Stimulated activated CD8-positive, alpha-beta memory T cell treated with anti-CD3 and anti-CD28 coated beads, Interleukin-4, amount 100 ng/mL, for 24 hours (primary cell): ENCODE measurements at regions not wholly inside any gene's neighbourhood (a gene's known extent, or its start where the extent isn't known, plus 50 kb on each side); places are given as distances from the start of the nearest gene placed in this dataset.

Experiments
- DNase-seq: peaks from one replicate; pipeline ENCODE4 v3.0.0-alpha.2; 2020; ENCODE audit warnings: low read depth

DNA sequence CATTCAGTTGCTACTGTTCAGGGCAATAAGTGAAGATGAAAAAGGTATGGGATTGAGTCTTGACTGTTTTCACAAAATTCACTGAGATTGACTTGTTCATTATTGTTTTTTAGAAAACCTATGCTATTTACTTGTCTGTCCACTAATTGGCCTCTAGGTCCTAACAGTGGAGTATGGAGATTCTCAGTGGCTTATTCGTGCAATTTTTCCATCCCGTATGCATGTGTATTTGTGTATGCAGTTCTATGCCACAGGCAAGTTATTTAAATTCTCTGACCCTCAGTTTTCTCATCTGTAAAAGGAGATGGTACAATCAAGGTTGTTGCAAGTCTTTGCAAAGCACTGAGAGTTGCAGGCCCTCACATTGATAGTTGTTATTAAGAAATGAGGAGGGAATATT is 151.0 kb downstream of the BBOX1 start:
- DNase-seq, result no peak

DNA sequence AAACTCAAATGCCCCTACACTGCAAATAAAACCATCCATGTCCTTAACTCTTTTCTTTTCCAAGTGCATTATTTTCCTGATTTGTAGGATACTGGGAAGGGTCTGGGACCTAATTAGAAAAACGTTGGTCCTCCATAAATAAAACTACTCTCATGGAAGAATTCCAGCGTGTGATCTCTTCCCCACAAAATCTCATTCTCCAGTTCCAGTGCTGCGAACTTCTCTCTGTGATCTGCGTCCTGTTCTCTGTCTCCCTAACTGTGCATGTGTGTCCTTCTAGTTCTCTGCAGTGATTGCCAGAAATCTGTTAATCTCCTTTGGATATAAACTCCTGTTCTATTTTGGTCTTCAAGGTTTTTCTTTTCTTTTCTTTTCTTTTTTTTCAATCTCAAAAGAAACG is 148.1 kb downstream of the BBOX1 start:
- no peak for DNase-seq

DNA sequence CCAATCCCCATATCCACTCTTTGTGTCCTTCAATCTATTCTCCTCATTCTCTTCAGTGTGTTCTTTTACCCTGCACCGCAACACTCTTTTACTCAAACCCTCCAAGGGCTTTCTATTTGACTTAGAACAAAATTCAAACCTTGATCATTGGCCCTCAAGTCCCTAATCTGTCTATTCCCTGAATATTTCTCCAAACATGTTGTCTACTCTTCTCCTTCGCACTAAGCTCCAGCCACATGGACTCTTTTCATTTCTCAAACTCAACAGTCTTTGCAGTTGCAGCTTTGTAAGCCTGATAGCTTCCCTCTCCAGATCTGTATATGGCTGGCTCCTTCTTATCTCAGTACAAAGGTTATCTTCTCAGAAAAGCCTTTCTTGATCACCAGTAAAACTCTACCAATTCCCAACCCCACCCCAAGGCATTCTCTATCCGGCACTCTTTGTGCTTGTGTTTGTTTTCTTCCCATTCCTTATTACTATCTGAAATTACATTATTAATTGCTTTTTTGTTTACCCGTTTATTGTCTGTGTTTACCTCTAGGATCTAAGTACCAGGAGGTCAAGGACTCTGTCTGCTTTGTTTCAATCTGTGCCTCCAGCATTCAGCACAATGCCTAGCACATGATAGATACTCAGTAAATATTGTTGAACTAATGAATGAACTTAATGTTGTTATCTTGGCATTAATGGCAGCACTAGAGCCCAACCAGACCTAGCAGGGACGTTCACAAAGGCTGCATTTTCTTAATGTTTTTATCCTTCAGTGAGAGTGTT is 147.4 kb downstream of the BBOX1 start:
- DNase-seq, result no peak

DNA sequence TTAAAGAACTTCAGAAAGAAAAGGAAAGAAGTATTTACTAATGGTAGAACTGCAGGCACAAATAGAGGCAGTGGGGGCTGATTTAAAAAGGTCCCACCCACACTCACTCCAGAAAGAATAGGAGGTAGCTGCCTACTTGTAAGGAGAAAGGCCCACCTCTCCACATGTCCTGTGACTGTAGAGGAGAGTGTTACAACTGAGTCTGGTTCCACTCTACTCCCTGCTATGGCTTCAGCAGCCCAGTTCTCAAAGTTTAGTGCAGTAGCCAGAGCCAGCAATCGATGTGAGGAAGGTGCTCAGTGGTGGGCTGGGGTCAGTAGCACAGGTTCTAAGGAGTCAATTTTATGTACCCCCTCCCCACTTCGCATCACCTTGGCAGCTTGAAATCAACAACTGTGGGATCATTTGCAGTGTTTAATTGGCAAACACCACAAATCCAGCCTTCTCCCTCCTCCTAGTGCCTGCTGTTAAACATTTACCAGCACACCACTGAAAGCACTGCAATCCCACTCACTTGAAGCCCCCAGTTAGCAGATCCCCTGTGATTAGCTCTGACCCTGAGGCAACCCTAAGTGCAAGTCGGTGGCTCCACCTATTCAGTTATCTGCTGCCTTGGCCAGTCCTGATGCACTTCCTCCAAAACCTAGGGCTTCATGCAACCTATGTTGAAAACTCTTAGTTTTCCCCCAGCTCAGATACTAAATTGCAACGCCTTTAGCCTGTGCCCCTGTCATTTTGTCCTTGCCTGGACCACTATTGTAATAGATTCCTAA is 146.6 kb downstream of the BBOX1 start:
- no peak for DNase-seq

DNA sequence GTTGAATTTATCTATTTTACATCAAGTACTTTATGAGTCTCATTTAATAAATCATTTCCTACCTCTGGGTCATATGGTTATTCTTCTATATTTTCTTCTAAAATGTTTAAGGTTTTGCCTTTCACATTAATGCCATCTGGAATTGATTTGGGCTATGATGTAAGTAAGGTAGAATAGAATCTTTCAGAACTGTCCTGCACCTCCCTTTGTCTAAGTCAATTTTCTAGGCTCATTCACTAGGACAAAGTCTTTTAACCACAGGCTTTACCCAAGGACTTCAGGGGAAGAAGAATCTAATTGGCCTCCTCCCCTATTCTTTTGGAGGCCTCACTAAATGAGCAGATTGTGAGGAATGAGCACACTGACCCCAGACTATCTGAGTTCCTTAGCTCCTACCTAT is 146.0 kb downstream of the BBOX1 start:
- DNase-seq, result no peak

DNA sequence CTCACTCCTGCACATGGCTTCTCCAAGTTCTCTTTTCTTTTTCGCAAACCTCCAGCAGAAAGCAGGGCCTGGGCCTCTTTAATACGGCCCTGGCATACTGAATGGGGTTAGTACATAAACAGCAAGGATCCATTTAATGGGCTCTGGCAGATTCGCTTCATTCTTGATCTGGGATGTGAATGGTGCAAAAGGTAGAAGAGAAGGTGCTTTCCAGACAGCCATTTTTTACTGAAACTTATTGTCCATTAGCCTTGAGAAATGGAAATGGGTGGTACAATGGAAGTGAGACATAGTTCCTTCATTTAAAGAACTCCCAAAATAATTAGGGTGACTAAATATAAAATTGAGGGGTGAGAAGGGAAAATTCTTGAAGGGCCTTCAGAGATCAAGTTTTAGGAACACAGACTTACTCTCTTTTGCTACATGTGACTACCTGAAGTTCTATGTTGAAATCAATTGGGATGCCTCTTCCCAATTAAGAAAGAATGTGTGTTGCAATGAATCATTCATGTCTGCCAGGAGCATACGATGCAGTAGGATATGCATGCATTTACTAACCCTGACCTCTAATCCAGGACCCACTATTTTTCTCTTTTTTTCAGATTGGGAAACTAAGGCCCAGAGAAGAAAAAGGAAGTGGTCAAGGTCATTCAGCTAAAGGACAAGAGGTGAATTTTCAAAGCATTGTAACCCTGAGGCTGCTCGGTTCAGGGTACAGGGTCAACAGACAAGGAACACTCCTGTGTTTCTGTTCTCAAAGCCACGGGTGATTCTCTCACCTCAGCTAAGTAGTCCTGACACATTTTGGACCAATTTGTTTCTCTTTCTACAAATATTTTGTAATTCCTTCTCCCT is 144.1 kb downstream of the BBOX1 start:
- DNase-seq, result no peak

DNA sequence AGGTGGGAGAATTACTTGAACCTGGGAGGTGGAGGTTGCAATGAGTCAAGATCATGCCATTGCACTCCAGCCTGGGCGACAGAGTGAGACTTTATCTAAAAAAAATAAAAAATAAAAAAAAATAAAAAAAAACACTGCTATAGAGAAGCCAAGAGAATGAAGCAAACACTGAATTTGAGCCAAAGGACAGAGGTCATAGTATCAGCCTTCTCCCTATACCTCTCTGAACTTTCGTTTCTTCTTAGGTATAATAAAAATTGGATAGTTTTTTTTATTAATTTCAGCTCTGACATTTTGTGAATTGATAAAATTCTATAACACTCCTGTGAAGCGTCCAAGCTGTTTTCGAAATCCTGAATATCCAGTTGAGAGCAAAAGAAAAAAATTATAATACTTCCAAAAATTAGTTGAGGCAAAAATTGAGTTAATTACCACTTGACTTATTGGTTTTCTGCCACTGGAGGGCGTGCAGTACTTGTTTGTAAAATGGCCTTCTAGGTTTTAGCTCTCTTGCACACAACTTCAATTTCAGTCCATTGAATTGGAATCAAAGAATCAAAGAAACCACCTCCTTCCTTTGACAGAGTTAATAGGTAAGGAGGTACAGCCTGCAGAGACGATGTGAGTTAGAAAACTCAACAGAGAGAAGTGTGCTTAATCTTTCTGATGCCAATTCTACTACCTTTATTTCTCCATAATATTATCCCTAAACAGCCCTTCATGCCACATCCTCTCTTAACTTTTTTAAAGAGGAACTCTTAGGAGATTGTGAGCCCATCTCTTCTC is 143.2 kb downstream of the BBOX1 start:
- peak; percentile 6 for DNase-seq

DNA sequence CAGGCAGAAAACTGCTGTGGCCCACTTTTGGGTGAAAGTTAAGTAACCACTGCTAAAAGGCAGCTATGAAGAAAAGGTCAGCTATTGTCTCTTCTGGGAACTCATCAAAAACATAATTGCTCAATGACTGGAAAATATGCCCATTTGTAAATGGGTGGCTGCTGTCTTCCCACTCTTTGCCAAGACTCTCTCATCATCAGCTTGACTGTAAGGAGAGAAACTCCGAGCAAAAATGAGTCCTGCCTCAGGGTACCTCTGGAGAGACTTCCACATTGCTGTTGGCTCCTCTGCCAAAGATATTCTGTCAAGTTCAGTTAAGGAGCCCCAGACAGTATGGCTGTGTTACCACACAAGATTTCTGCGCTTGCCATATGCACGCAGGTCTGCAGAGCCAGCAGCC is 138.7 kb downstream of the BBOX1 start:
- no peak for DNase-seq

DNA sequence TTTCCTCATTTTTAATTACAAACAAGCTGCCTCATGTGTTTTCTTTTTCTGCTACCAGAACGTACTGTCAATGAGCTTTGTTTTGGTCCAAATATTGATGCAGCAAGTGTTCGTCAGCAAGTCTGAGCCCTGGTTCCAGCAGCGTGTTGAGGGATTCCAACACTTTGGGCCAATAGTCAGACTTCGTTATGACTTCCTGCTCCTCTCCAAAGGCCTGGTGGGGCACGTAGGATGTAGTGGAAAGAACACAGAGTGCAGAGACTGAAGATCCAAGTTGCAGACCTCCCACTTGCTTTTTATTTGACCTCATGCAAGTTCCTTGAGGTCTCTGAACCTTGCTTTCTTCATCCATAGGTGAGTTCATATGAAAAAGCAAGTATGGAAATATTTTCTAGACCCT is 138.2 kb downstream of the BBOX1 start:
- no peak for DNase-seq
